Eye (tissue), 1 donor: ENCODE measurements at regions not wholly inside any gene's neighbourhood (a gene's known extent, or its start where the extent isn't known, plus 50 kb on each side); places are given as distances from the start of the nearest gene placed in this dataset.
"Not testable (repeated sequence)": the region's sequence is repeated elsewhere in the genome, so short reads cannot be mapped to it uniquely, and the experiment has no call there.

Experiments used
- DNase-seq: peaks from one replicate; pipeline ENCODE4 v3.0.0-alpha.2; 2015

DNA sequence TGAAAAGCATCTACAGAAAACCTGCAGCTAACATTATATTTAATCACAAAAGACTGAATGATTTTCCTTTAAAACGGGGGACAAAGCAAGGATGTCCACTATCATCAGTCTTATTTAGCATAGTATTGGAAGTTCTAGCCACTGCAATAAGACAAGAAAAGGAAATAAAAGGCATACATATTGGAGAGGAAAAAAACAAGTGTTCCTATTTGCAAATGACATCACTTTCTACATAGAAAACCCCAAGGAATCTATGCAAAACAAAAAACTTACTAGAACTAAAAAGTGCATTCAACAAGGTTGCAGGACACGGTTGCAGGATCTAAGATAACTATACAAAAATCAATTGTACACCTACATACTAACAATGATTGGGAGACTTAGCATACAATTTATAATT is 101.6 kb upstream of the MEF2A start:
- no peak for DNase-seq

GRCh38 chr15:99466701-99467337 is 99.0 kb upstream of the MEF2A start:
- DNase-seq, result no peak

GRCh38 chr15:99467338-99467720 is 98.5 kb upstream of the MEF2A start:
- no peak for DNase-seq

DNA sequence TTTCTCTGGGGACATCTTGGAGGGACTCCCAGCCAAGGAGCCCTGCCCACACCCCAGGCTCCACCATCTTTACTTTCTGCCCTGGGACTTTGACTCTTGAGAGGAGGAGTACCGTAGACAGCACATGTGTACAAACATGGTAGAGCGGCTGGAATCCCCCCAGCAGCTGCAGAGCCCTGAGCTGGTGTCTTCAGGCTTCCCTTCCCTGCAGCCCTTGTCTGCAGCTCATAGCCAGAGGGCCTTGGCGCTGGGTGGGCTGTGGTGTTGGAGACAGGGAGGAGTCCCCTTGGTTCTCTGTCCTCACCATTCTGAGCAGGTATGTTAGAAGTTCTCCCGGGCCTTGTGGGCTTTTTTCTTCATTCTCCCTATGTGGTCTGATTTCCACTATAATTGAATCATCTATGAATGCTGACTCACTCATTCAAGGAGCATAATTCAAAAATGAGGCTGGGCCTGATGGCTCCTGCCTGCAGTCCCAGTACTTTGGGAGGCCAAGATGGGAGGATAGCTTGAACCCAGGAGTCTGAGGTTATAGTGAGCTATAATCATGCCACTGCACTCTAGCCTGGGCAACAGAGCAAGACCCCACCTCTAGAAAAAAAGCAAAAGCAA is 97.8 kb upstream of the MEF2A start:
- no peak for DNase-seq

DNA sequence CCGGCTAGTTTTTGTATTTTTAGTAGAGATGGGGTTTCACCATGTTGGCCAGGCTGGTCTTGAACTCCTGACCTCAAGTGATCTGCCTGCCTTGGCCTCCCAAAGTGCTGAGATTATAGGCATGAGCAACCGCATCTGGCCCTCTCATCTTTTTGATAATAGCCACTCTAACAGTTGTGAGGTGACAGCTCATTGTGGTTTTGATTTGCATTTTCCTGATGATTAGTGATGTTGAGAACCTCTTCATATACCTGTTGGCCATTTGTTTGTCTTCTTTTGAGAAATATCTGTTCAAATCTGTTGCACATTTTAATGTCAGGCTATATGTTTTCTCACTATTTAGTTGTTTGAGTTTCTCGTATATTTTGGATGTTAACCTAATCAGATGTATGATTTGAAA is 95.6 kb upstream of the MEF2A start:
- not testable (repeated sequence) for DNase-seq

- DNase-seq, result no peak
These were observed 93.2 kb upstream of the MEF2A start for GRCh38 chr15:99472416-99473145.

GRCh38 chr15:99473981-99474906 is 91.5 kb upstream of the MEF2A start:
- peak; percentile 13 for DNase-seq

DNA sequence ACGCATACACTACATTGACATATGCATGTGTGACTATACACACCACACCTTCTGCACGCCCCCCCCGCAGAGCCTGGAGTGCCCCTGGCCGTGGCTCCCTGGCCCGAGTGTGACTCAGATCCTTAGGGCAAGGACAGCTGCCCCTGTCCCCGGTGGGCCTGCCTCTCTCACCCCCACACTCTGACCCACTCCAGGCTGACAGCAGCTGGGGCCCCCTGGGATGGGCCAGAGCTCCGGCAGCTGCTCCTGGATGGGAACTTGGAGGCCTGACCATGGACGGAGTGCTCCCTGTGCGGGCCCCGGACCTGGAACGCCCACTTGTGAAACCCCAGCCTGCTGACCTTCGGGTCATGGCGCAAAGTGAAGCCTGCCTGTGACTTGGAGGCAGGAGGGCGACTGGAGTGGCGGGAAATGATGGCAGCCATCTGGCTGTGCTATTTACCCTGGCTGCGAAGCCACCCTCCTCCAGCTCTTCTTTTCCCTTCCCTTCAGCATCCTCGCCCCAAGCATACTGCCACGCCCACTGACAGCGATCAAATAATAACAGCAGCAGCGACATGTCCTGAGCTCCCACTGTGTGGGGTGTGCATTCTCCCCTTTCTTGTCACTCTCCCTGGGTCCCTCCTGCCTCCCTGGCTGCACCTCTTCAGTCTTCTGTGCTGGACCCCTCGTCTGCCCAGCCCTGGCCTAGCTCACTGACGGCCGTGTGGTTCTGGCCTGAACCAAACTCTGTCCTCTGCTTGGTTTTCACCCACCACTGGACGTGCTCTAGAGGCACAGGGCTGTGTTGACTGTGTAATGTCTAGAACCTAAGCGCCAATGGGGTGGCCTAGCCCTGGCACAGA is 90.7 kb upstream of the MEF2A start:
- peak; percentile 33 for DNase-seq

DNA sequence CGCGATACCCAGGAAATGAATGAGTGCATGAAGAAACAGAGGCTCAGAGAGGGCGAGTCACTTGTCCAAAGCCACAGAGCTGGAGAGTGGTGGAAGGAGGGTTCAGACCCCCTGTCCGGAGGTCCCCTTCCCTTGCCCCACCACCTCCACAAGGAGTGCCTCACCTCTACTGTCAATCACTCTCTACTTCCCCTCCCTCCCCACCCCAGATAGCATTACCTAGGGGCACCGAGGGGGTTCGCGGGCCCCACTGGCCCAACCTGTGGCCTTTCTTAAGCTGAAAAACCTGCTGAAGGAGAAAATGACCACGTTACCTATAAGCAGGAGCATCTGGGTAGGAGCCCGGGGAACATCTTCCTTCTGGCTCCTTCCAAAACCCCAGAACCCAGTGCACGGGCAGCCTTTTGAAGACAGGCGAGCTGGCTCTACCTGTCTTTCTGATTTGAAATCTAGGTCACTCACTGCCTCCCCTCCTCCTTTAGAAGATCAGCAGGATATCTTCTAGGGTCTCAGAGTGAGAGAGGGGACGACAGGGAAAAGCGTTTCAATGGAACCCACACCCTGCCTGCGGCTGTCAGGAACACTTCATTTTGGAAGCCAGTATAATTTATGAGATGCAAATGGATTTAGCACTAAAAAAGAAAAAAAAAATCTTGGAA is 89.9 kb upstream of the MEF2A start:
- no peak for DNase-seq

DNA sequence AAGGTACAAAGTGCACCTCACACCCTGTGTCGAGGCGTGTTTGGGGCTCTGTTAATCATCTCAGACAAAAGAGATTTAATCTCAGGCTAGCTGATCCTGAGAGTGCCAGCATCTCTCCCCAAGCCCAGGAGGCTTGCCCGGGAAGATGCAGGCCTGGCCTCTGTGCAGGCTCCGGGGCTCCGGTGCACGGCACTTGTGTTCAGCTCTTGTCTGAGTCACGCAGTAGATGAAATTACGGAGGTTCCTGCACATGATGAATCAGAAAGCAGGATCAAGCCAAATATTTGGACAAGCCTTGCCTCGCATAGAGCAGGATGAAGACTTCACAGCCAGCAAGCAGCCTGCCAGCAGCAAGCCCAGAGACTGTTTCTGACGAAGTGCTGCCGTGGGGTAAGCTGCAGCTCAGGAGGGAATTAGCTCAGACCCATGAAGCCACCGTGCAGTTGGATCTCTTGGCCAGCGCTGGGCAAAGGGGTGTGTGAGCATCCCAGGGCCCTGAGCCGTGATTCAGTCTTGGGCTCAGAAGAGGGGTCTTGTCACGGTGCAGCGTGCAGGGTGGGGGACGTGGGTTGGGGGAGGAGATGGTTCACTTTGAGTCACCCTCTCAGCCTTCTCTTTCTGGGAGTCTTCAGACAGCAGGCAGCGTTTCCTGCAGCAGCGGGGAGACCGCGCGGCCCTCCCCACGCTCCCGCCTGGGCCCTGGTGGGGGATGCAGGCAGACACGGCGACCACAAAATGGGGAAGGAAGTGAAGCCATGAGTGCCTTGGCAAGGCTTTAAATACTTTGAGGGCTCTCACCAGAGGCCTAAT is 89.2 kb upstream of the MEF2A start:
- DNase-seq, result peak; percentile 45

DNA sequence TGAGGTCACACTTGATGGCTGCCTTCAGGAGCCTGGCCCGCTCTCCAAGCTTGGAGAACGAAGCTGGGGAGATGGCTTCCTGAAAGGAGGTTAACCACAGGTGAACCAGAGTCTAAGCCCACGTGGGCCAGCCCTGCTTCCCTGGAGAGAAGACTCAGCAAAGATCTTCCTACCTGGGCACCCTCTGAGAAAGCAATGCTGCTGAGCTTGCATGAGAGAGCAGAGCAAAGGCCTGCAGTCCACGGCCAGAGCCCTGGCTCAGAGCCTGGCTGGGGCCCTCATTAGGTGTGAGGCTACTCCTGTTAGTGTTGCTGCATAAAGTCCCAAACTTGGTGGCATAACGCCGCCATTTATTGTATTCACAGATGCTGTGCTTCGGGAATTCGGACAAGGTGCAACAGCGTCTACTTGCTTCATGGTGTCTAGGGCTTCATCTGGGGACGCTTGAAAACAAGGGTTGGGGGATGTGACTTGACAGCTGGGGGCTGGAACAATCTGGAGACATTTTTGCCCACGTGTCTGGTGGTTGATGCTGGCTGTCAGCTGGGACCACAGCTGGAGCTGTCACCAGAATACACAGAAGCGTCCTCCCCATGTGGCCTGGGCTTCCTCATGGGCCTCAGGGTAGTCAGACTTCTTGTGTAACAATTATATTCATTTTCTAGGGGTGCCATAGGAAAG is 87.9 kb upstream of the MEF2A start:
- DNase-seq, result no peak

DNA sequence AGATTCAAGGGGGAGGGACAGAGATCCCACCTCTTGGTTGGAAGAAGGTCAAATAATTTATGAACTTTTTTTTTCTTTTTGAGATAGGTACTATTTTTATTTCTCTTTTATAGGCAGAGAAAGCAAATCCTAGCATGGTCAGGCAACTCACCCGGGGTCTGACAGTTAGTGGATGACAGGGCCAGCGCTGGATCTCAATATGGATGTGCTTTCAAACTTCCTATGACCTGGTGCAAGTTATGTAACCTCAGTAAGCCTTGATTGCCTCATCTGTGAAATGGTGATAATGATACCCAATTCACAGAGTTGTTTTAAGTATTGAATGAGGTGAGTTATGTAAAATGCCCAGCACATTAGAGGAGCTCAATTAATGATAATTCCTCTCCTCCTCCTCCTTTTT is 86.8 kb upstream of the MEF2A start:
- DNase-seq, result no peak

DNA sequence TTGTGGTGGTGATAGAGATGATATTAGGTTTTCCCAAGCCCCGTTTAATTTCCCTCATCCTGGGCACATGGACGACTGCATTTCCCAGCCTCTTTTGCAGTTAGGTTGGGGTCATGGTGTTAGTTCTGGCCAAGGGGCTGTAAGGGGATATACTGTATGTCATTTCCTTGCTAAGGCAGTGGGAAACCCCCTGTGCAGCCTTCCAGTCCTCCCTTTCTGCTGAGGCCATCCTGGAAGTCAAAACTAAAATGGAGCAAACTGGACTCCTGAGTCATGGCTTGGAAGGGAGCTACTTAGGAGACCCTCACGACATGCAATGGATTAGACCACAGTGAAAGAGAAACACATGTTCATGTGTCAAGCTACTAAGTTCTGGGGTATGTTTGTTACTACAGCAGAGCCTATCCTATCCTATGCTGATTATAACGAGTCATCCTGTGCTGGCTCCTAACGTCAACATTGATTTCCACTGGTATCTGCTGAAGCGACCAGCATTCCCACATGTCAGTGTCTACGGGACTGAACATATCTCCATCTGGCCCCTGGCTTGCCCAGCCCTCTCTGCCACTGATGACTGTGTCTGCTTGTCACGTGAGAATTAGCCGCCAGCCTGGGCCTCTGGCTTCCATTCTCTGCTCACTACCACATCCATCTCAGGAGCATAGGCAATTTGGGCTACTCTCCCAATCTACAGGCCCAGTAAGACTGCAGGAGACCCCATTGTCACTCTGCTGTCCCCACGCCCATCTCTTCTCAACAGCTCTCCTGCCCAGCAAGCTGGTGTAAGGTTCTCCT is 85.6 kb upstream of the MEF2A start:
- DNase-seq, result no peak

DNA sequence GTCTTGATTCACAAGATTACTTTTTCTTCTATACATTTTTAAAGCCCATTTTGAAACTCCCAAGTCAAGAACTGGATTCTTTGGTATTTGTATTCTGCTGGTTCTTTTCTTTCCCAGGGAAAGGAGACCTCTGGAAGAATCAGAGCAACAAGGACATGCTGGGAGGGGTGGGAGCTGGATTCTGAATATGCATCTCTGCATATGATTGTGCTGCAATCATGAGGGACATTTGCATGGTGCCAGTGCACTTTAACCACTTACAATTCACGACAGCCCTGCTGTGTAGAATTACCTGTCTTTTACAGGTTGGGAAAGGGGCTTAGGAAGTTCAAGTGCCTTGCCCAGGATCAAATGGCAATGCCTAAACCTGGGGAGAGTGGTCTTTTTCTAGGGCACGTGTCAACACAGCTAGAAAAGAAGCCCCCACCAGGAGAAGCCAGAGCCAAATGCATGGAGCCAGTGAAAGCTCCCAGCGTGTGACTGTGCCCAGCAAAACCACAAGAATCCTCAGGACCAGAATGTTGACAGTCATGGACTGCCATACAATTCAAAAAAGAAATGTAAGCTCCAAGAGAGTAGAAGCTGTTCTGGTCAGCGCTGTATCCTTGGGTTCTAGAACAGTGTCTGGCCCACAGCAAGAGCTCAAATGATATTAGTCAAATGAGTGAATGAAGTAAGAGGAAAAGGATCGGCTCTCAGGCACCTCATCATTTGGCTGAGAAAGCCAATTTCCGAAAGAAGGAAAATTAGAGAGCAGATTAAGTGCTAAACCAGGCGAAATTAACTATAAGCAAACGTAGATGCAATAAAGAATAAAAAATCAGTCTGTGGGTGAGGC is 84.5 kb upstream of the MEF2A start:
- no peak for DNase-seq

DNA sequence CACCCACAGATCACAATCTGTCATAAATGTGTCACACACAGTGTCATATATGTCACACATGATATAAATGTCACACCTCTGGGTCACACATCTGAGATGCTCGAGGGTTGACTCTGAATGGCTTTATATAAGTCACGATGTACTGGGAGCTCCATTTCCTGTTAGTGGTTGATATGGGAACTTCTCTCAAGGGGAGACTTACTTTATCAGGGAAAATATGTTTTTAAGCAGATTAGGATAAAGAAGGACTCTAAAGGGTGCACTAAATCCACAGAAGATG is 83.9 kb upstream of the MEF2A start:
- no peak for DNase-seq

DNA sequence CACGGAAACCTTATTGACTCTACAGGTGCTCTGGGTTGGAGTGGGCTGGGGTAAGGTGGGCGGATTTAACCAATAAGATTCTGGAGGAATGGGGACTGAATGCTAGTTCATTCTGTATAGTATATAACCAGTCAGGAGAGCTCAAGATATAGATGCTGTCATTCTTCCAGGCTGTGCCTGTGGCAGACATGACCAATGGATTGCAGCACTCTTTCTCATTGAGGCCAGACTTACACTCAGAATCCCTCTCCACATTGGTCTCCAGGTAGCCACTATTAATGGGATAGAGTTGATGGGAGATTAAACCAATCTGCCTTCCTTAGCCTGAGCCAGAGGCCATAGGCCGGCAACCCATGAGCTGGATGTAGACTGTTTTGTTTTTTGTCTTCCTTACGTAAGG is 82.8 kb upstream of the MEF2A start:
- DNase-seq, result no peak

DNA sequence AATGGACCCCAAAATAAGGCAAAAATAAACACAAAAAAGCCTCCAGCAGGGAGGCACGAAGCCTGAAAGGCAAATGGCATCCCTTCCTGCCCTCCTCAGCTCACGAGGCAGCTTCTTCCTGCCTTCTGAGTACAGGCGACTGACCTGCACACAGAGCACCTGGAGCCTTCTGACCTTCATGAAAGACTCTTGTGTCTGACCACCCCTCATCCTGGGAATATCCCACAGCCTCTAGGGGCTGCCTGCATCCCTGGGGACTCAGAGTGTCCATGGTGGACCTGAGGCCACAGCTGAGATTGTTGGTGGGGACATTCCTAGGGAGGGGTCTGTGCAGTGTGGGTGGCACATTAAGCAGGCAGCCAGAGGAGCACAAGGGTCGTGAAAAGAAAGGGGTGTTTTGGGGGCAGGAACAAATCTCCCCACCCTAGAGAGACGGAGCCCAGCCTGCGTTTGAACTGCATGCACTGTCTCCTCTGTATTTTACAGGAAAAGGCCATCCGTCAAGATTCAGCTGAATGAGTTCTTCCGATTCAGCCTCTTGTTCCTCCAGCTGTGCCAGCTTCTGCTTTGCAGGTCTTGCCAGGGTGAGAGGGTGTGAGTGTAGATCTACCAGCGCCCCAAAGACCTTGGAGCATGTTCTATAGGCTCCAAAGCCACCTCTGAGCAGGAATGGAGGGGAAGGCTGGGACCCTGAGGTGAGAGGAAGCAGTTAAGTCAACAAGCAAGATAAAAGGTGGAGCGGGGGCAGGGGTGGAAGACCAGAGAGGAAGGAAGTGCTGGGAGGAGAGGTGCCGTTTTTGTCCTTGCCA is 80.4 kb upstream of the MEF2A start:
- peak; percentile 8 for DNase-seq

GRCh38 chr15:99485992-99486370 is 79.8 kb upstream of the MEF2A start:
- DNase-seq, result no peak
